Breast epithelium (tissue), 3 donors: ENCODE measurements at regions not wholly inside any gene's neighbourhood (a gene's known extent, or its start where the extent isn't known, plus 50 kb on each side); places are given as distances from the start of the nearest gene placed in this dataset.

ENCODE experiments used
- POLR2AphosphoS5 ChIP-seq, 3 donors: sonication (generic); formaldehyde crosslinking; IDR thresholded peaks; one replicate each; pipeline ENCODE4 v1.6.1; 2017; ENCODE audit warnings: antibody characterized with exemption in 3 of 3
- TF ChIP-seq, protein P1 (sequence below), 3 donors: fragments of 450-650 bp; IDR thresholded peaks; one replicate each; pipeline ENCODE4 v1.5.1; 2016 to 2017; ENCODE audit warnings: antibody characterized with exemption in 3 of 3, mild to moderate bottlenecking in 3 of 3, moderate library complexity in 3 of 3

DNA sequence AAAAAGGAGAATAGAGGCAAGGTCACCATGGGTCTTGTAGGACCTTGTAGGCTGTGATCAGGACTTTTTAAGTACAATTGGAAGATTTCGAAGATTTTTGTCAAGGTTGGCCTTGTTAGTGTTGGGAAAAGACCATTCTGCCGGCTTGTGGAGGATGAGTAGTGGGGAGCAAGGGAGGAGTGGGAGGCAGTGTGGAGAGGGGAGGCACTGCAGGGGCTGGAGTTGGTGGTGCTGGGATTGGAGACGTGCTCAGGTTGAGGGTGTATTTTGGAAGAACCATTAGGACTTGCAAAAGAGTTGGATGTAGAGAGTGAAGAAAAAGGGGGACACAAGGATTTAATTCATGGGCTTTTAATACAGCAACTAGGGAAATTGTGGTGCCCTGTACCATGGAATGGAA, 397.1 kb downstream of the TSN start:
- no peak for TF ChIP-seq POLR2AphosphoS5 (IDR thresholded peaks at IDR 0.05)
- TF ChIP-seq, protein P1, sequence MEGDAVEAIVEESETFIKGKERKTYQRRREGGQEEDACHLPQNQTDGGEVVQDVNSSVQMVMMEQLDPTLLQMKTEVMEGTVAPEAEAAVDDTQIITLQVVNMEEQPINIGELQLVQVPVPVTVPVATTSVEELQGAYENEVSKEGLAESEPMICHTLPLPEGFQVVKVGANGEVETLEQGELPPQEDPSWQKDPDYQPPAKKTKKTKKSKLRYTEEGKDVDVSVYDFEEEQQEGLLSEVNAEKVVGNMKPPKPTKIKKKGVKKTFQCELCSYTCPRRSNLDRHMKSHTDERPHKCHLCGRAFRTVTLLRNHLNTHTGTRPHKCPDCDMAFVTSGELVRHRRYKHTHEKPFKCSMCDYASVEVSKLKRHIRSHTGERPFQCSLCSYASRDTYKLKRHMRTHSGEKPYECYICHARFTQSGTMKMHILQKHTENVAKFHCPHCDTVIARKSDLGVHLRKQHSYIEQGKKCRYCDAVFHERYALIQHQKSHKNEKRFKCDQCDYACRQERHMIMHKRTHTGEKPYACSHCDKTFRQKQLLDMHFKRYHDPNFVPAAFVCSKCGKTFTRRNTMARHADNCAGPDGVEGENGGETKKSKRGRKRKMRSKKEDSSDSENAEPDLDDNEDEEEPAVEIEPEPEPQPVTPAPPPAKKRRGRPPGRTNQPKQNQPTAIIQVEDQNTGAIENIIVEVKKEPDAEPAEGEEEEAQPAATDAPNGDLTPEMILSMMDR (IDR thresholded peaks at IDR 0.05) = no peak
